ENCODE measurements at regions not wholly inside any gene's neighbourhood (a gene's known extent, or its start where the extent isn't known, plus 50 kb on each side); places are given as distances from the start of the nearest gene placed in this dataset.

DNA sequence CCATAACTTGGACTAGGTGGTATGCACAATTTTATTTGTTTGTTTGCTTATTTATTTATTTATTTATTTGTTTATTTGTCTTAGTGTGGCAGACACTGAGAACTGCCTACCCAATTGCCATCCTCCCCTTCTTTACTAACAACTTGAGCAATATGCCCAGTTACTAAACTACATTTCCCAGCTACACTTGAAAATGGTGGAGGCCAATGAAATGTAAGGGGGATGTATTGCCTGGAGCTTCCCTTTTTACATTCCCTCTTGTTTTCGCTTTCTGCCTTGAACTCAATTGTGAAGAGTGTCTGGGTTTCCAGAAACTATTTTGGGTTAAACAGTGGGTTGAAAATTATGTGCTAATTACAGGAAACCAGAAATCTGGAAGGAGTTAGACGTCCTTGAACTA lies 152.7 kb upstream of the FKBP1C start:
- no peak overlapping the region for H3K9ac ChIP-seq (ENCODE audit: low read depth, low read length, poor library complexity, severe bottlenecking)
- no peak overlapping the region for H2AFZ ChIP-seq (ENCODE audit: low read length)
- no peaks in the 10 kb centered on the region for H3K9me2 ChIP-seq (replicated peaks; ENCODE audit: low read depth, low read length)
- H3K4me1 ChIP-seq (ENCODE audit: insufficient read depth, low read length, poor library complexity, severe bottlenecking) = no peaks in the 10 kb centered on the region
- no peaks in the 10 kb centered on the region for H3K36me3 ChIP-seq (ENCODE audit: insufficient read depth, low read length)
- TF ChIP-seq, protein P1, sequence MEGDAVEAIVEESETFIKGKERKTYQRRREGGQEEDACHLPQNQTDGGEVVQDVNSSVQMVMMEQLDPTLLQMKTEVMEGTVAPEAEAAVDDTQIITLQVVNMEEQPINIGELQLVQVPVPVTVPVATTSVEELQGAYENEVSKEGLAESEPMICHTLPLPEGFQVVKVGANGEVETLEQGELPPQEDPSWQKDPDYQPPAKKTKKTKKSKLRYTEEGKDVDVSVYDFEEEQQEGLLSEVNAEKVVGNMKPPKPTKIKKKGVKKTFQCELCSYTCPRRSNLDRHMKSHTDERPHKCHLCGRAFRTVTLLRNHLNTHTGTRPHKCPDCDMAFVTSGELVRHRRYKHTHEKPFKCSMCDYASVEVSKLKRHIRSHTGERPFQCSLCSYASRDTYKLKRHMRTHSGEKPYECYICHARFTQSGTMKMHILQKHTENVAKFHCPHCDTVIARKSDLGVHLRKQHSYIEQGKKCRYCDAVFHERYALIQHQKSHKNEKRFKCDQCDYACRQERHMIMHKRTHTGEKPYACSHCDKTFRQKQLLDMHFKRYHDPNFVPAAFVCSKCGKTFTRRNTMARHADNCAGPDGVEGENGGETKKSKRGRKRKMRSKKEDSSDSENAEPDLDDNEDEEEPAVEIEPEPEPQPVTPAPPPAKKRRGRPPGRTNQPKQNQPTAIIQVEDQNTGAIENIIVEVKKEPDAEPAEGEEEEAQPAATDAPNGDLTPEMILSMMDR (conservative IDR thresholded peaks at IDR 0.05; ENCODE audit: low read length) = no peak
- no peak for TF ChIP-seq EZH2phosphoT487 (IDR thresholded peaks at IDR 0.05; ENCODE audit: borderline replicate concordance)
- H3K4me2 ChIP-seq (ENCODE audit: low read depth, low read length, poor library complexity, severe bottlenecking) = no peak overlapping the region
- no peaks in the 10 kb centered on the region for H3K79me2 ChIP-seq (ENCODE audit: insufficient read depth, low read length)
- no peaks in the 10 kb centered on the region for H4K20me1 ChIP-seq (ENCODE audit: insufficient read depth, low read length, poor library complexity, severe bottlenecking)
- H3K27me3 ChIP-seq (ENCODE audit: insufficient read depth, low read length, poor library complexity, severe bottlenecking) = no peaks in the 10 kb centered on the region
- no peaks in the 10 kb centered on the region for H3F3A ChIP-seq (ENCODE audit: low read depth)
- H3K9me3 ChIP-seq (ENCODE audit: insufficient read depth, low read depth, low read length) = no peaks in the 10 kb centered on the region
- no peak overlapping the region for H3K4me3 ChIP-seq (ENCODE audit: low read length, poor library complexity, severe bottlenecking)

DNA sequence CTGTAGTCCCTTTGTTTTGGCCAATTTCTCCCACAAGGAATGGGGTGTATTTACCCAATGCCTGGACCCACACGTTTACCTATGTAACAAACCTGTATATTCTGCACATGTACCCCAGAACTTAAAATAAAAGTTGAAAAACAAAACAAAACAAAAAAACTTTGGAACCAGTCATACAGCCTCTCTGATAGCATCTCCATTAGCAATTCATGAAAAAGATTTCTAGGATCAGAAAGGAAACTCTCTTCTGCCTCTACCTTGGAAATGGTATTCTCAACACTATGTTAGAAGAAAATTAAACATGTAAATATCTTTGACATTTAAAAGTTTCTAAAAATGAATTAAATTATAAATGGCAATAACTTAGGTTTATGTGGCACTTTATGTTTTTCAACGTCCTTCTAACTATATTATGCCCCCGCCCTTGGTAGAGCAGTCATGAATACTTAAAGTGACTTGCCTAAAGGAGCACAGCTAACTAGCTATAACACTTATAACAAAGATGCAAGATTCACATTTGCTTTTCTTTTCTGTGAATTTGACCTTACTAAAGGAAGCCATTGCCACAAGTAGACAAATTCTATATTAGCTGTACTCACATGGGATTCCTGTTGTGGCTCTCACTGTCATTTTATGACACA lies 147.5 kb upstream of the FKBP1C start:
- TF ChIP-seq, protein P1 (conservative IDR thresholded peaks at IDR 0.05; ENCODE audit: low read length) = no peak
- no peak overlapping the region for H3K9ac ChIP-seq (ENCODE audit: low read depth, low read length, poor library complexity, severe bottlenecking)
- H4K20me1 ChIP-seq (ENCODE audit: insufficient read depth, low read length, poor library complexity, severe bottlenecking) = no peaks in the 10 kb centered on the region
- no peaks in the 10 kb centered on the region for H3K27me3 ChIP-seq (ENCODE audit: insufficient read depth, low read length, poor library complexity, severe bottlenecking)
- no peaks in the 10 kb centered on the region for H3F3A ChIP-seq (ENCODE audit: low read depth)
- H3K4me3 ChIP-seq (ENCODE audit: low read length, poor library complexity, severe bottlenecking) = no peak overlapping the region
- no peaks in the 10 kb centered on the region for H3K36me3 ChIP-seq (ENCODE audit: insufficient read depth, low read length)
- no peak overlapping the region for H3K4me2 ChIP-seq (ENCODE audit: low read depth, low read length, poor library complexity, severe bottlenecking)
- H3K9me2 ChIP-seq (replicated peaks; ENCODE audit: low read depth, low read length) = no peaks in the 10 kb centered on the region
- H3K9me3 ChIP-seq (ENCODE audit: insufficient read depth, low read depth, low read length) = no peaks in the 10 kb centered on the region
- H3K79me2 ChIP-seq (ENCODE audit: insufficient read depth, low read length) = no peaks in the 10 kb centered on the region
- H3K4me1 ChIP-seq (ENCODE audit: insufficient read depth, low read length, poor library complexity, severe bottlenecking) = no peaks in the 10 kb centered on the region
- no peak overlapping the region for H2AFZ ChIP-seq (ENCODE audit: low read length)

DNA sequence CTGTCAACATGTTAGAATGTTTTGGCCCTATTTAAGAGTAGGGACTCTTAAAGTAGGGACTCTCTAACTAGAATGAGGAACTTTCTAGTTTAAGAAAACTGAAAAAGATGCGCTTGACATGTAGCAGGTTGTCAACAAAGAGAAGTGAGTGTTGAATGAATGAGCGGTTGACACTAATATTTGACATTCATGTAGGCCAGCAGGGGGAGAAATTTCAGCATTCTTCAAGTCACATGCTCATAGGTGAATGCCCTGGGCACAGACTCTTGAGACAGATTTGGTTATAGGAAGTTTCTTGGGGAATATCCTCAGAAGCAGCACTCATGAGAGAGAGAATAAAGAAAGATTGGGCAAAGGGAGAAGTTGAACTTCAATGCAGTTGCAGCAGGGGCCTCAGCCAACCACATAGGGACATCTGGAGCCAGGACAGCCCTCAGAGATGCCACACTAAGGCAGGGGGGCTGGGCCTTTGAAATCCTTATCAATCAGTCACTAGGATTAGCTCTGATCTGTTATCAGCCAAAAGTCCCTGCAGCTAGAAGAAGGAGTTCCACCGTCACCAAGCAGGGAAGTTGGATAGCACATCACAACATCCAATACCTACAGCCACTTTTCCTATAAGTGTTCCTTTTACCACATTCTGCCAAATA lies 145.1 kb upstream of the FKBP1C start:
- Histone ChIP-seq H3F3A (ENCODE audit: low read depth) (no peaks in the 10 kb centered on the region), H4K20me1 (ENCODE audit: insufficient read depth, low read length, poor library complexity, severe bottlenecking) (no peaks in the 10 kb centered on the region), H3K9me3 (ENCODE audit: insufficient read depth, low read depth, low read length) (no peaks in the 10 kb centered on the region), H3K9ac (ENCODE audit: low read depth, low read length, poor library complexity, severe bottlenecking) (no peak overlapping the region), H3K4me3 (ENCODE audit: low read length, poor library complexity, severe bottlenecking) (no peak overlapping the region), H3K9me2 (replicated peaks; ENCODE audit: low read depth, low read length) (no peaks in the 10 kb centered on the region), H3K36me3 (ENCODE audit: insufficient read depth, low read length) (no peaks in the 10 kb centered on the region), H3K4me2 (ENCODE audit: low read depth, low read length, poor library complexity, severe bottlenecking) (no peak overlapping the region), H3K79me2 (ENCODE audit: insufficient read depth, low read length) (no peaks in the 10 kb centered on the region), H2AFZ (ENCODE audit: low read length) (no peak overlapping the region), H3K4me1 (ENCODE audit: insufficient read depth, low read length, poor library complexity, severe bottlenecking) (no peaks in the 10 kb centered on the region), H3K27me3 (ENCODE audit: insufficient read depth, low read length, poor library complexity, severe bottlenecking) (no peaks in the 10 kb centered on the region)
- TF ChIP-seq EZH2phosphoT487 (IDR thresholded peaks at IDR 0.05; ENCODE audit: borderline replicate concordance) = no peak
- TF ChIP-seq, protein P1 (conservative IDR thresholded peaks at IDR 0.05; ENCODE audit: low read length) = peak; percentile 41; the same call in 1 of the 2 replicates
